SK-N-MC (cell line): ENCODE measurements at regions not wholly inside any gene's neighbourhood (a gene's known extent, or its start where the extent isn't known, plus 50 kb on each side); places are given as distances from the start of the nearest gene placed in this dataset.
"Not testable (repeated sequence)": the region's sequence is repeated elsewhere in the genome, so short reads cannot be mapped to it uniquely, and the experiment has no call there.

Experiments
- DNase-seq: peaks from one replicate; pipeline ENCODE4 v3.0.0-alpha.2; 2011; ENCODE audit warnings: low read depth, low spot score
- H3K27ac ChIP-seq: fragments of 200-600 bp; sonication (generic); 2 replicates; pipeline ENCODE4 v1.5.1; 2016; ENCODE audit warnings: mixed run types
- H3K36me3 ChIP-seq: fragments of 200-600 bp; sonication (generic); 2 replicates; pipeline ENCODE4 v1.6.1; 2017; ENCODE audit warnings: antibody characterized with exemption, low read length, mixed read lengths; ENCODE audit not compliant: insufficient read depth
- H3K4me3 ChIP-seq: fragments of 200-600 bp; sonication (generic); 2 replicates; pipeline ENCODE4 v1.5.1; 2016
- H3K9ac ChIP-seq: fragments of 200-600 bp; sonication (generic); 2 replicates; pipeline ENCODE4 v1.8.0; 2017; ENCODE audit warnings: mixed run types, mixed read lengths; ENCODE audit not compliant: insufficient read length
- H3K9me3 ChIP-seq: fragments of 200-600 bp; sonication (generic); 2 replicates; pipeline ENCODE4 v1.6.1; 2017; ENCODE audit warnings: low read depth, mild to moderate bottlenecking, antibody characterized with exemption, low read length, moderate library complexity, mixed read lengths
- EZH2 ChIP-seq: fragments of 200-600 bp; sonication (generic); IDR thresholded peaks from one replicate; pipeline ENCODE4 v1.6.1; 2017; ENCODE audit warnings: antibody characterized with exemption
- FOXP2 ChIP-seq: optimal IDR thresholded peaks from 2 replicates; pipeline ENCODE3; 2011; ENCODE audit warnings: mild to moderate bottlenecking, moderate library complexity; ENCODE audit not compliant: insufficient read depth; ENCODE audit errors: extremely low read length, control extremely low read depth
- POLR2AphosphoS5 ChIP-seq: IDR thresholded peaks from 2 replicates; pipeline ENCODE4 v1.6.1; 2012; ENCODE audit warnings: mild to moderate bottlenecking, low read depth, low read length, borderline replicate concordance

- no peaks in the 10 kb centered on the region for H3K36me3 ChIP-seq
- TF ChIP-seq POLR2AphosphoS5 (no peak), FOXP2 (no peak), EZH2 (no peak)
- no peak for DNase-seq
- no peaks in the 10 kb centered on the region for H3K9me3 ChIP-seq
- no peak overlapping the region for H3K9ac ChIP-seq
- H3K27ac ChIP-seq = no peak overlapping the region
- H3K4me3 ChIP-seq = no peak overlapping the region
These were observed 918.4 kb downstream of the MCTP2 start for GRCh38 chr15:95149771-95150170.

GRCh38 chr15:95150466-95150865 is 919.1 kb downstream of the MCTP2 start:
- Histone ChIP-seq H3K36me3 (no peaks in the 10 kb centered on the region), H3K9me3 (no peaks in the 10 kb centered on the region), H3K9ac (no peak overlapping the region), H3K4me3 (no peak overlapping the region), H3K27ac (no peak overlapping the region)
- TF ChIP-seq FOXP2 (no peak), POLR2AphosphoS5 (no peak), EZH2 (no peak)
- no peak for DNase-seq

- Histone ChIP-seq H3K27ac (no peak overlapping the region), H3K36me3 (no peaks in the 10 kb centered on the region), H3K9ac (no peak overlapping the region), H3K9me3 (no peaks in the 10 kb centered on the region), H3K4me3 (no peak overlapping the region)
- no peak for DNase-seq
- no peak for TF ChIP-seq POLR2AphosphoS5
- no peak for TF ChIP-seq EZH2
- TF ChIP-seq FOXP2 = no peak
These were observed 921.4 kb downstream of the MCTP2 start for GRCh38 chr15:95152741-95153140.

GRCh38 chr15:95153201-95153600 is 921.8 kb downstream of the MCTP2 start:
- H3K9ac ChIP-seq, H3K9me3 ChIP-seq, H3K4me3 ChIP-seq, H3K36me3 ChIP-seq, H3K27ac ChIP-seq, DNase-seq: not testable (repeated sequence)

GRCh38 chr15:95160316-95160715 is 929.0 kb downstream of the MCTP2 start:
- Histone ChIP-seq H3K36me3 (no peaks in the 10 kb centered on the region), H3K9ac (no peak overlapping the region), H3K4me3 (no peak overlapping the region), H3K9me3 (no peaks in the 10 kb centered on the region), H3K27ac (no peak overlapping the region)
- TF ChIP-seq EZH2 (no peak), FOXP2 (no peak), POLR2AphosphoS5 (no peak)
- no peak for DNase-seq

GRCh38 chr15:95162069-95162468 is 930.7 kb downstream of the MCTP2 start:
- Histone ChIP-seq H3K9me3 (no peaks in the 10 kb centered on the region), H3K27ac (no peak overlapping the region), H3K4me3 (no peak overlapping the region), H3K9ac (no peak overlapping the region), H3K36me3 (no peaks in the 10 kb centered on the region)
- DNase-seq = no peak
- no peak for TF ChIP-seq POLR2AphosphoS5
- no peak for TF ChIP-seq EZH2
- TF ChIP-seq FOXP2 = no peak

GRCh38 chr15:95162531-95162930 is 931.2 kb downstream of the MCTP2 start:
- DNase-seq = no peak
- Histone ChIP-seq H3K4me3 (no peak overlapping the region), H3K9ac (no peak overlapping the region), H3K27ac (no peak overlapping the region), H3K9me3 (no peaks in the 10 kb centered on the region), H3K36me3 (no peaks in the 10 kb centered on the region)
- no peak for TF ChIP-seq EZH2
- TF ChIP-seq FOXP2 = no peak
- no peak for TF ChIP-seq POLR2AphosphoS5

- Histone ChIP-seq H3K36me3 (no peaks in the 10 kb centered on the region), H3K9me3 (no peaks in the 10 kb centered on the region), H3K27ac (no peak overlapping the region), H3K4me3 (no peak overlapping the region), H3K9ac (no peak overlapping the region)
- DNase-seq = no peak
- TF ChIP-seq POLR2AphosphoS5 = no peak
- no peak for TF ChIP-seq FOXP2
- TF ChIP-seq EZH2 = no peak
These were observed 931.7 kb downstream of the MCTP2 start for GRCh38 chr15:95162967-95163531.

- DNase-seq = no peak
- Histone ChIP-seq H3K36me3 (no peaks in the 10 kb centered on the region), H3K4me3 (no peak overlapping the region), H3K9ac (no peak overlapping the region), H3K27ac (no peak overlapping the region), H3K9me3 (no peaks in the 10 kb centered on the region)
- no peak for TF ChIP-seq EZH2
- TF ChIP-seq FOXP2 = no peak
- TF ChIP-seq POLR2AphosphoS5 = no peak
These were observed 936.8 kb downstream of the MCTP2 start for GRCh38 chr15:95168152-95168551.
